GM19452 (cell line): ENCODE measurements at regions not wholly inside any gene's neighbourhood (a gene's known extent, or its start where the extent isn't known, plus 50 kb on each side); places are given as distances from the start of the nearest gene placed in this dataset.

Source experiments
- ATAC-seq: cut with Tn5 transposase; IDR thresholded peaks from one replicate; pipeline ENCODE4 v1.9.1; 2021; ENCODE audit not compliant: unreplicated experiment

GRCh38 chr1:96340686-96341085 is 380.9 kb upstream of the PTBP2 start:
- ATAC-seq = no peak

GRCh38 chr1:96346719-96347118 is 374.9 kb upstream of the PTBP2 start:
- ATAC-seq = no peak

GRCh38 chr1:96349896-96350295 is 371.7 kb upstream of the PTBP2 start:
- ATAC-seq = no peak

GRCh38 chr1:96352733-96353132 is 368.9 kb upstream of the PTBP2 start:
- ATAC-seq = no peak

GRCh38 chr1:96355521-96355920 is 366.1 kb upstream of the PTBP2 start:
- no peak for ATAC-seq

GRCh38 chr1:96355961-96356360 is 365.6 kb upstream of the PTBP2 start:
- no peak for ATAC-seq

- ATAC-seq = no peak
Observed at GRCh38 chr1:96357141-96357765, 364.3 kb upstream of the PTBP2 start.

- no peak for ATAC-seq
Observed at GRCh38 chr1:96358057-96358456, 363.5 kb upstream of the PTBP2 start.

GRCh38 chr1:96360036-96360795 is 361.4 kb upstream of the PTBP2 start:
- ATAC-seq = no peak

- no peak for ATAC-seq
Observed at GRCh38 chr1:96361271-96361856, 360.2 kb upstream of the PTBP2 start.

GRCh38 chr1:96361961-96362360 is 359.6 kb upstream of the PTBP2 start:
- no peak for ATAC-seq

- peak; percentile 79 for ATAC-seq
Observed at GRCh38 chr1:96362623-96363022, 359.0 kb upstream of the PTBP2 start.

- no peak for ATAC-seq
Observed at GRCh38 chr1:96363826-96364225, 357.8 kb upstream of the PTBP2 start.

- ATAC-seq = no peak
Observed at GRCh38 chr1:96364576-96364975, 357.0 kb upstream of the PTBP2 start.

GRCh38 chr1:96365076-96365475 is 356.5 kb upstream of the PTBP2 start:
- ATAC-seq = no peak

GRCh38 chr1:96365596-96366390 is 355.8 kb upstream of the PTBP2 start:
- ATAC-seq = no peak

GRCh38 chr1:96366516-96366915 is 355.1 kb upstream of the PTBP2 start:
- no peak for ATAC-seq

- no peak for ATAC-seq
Observed at GRCh38 chr1:96367791-96368190, 353.8 kb upstream of the PTBP2 start.

- no peak for ATAC-seq
Observed at GRCh38 chr1:96370757-96371156, 350.8 kb upstream of the PTBP2 start.

- ATAC-seq = no peak
Observed at GRCh38 chr1:96372881-96373280, 348.7 kb upstream of the PTBP2 start.

- no peak for ATAC-seq
Observed at GRCh38 chr1:96374076-96374762, 347.4 kb upstream of the PTBP2 start.
